Mesothelial cell of epicardium (in vitro differentiated cells): ENCODE measurements at regions not wholly inside any gene's neighbourhood (a gene's known extent, or its start where the extent isn't known, plus 50 kb on each side); places are given as distances from the start of the nearest gene placed in this dataset.
"Not testable (repeated sequence)": the region's sequence is repeated elsewhere in the genome, so short reads cannot be mapped to it uniquely, and the experiment has no call there.

ENCODE experiments used
- DNase-seq, 2 experiments: peaks; one replicate each; pipeline ENCODE4 v3.0.0; 2021; ENCODE audit warnings: low spot score in 2 of 2; ENCODE audit not compliant: unreplicated experiment in 2 of 2
- H3K27ac Mint-ChIP-seq: 2 replicates; pipeline ENCODE4 v1.8.0; 2021; ENCODE audit warnings: mixed read lengths
- H3K27me3 Mint-ChIP-seq: 2 replicates; pipeline ENCODE4 v1.8.0; 2021; ENCODE audit warnings: low read depth, mixed read lengths
- H3K36me3 Mint-ChIP-seq: 2 replicates; pipeline ENCODE4 v1.8.0; 2021; ENCODE audit warnings: mixed read lengths
- H3K4me1 Mint-ChIP-seq: 2 replicates; pipeline ENCODE4 v1.8.0; 2021; ENCODE audit warnings: mixed read lengths
- H3K4me3 Mint-ChIP-seq: 2 replicates; pipeline ENCODE4 v1.8.0; 2021; ENCODE audit warnings: mild to moderate bottlenecking, moderate library complexity, mixed read lengths
- H3K9me3 Mint-ChIP-seq: 2 replicates; pipeline ENCODE4 v1.8.0; 2021; ENCODE audit warnings: mixed read lengths
- CTCF ChIP-seq: fragments of 200-600 bp; sonication (generic); IDR thresholded peaks from one replicate; pipeline ENCODE4 v1.5.0; 2021; ENCODE audit warnings: antibody characterized with exemption; ENCODE audit not compliant: unreplicated experiment

DNA sequence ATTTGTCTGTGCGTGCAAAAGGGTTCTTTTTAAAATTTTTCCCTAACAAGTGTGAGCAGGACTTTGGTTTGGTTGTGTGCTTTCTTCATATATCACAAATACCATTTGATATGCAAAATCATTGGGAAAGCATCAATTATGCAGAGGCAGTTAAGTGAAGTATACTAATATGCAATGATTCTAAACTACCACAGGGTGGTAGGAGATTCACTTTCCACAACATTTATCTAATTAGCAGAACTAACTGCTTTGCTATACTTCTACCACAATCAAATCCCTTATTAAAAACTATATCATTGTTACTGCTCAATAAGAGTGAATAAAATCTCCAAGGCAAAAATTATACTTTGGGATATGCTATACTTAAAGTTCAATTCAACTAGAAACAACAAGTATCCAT, 2738.9 kb upstream of the PCDH20 start:
- no peak overlapping the region for H3K27ac Mint-ChIP-seq
- peaks cover 4% of the 10 kb centered on the region for H3K4me1 Mint-ChIP-seq
- H3K36me3 Mint-ChIP-seq, result no peaks in the 10 kb centered on the region
- peaks cover 25% of the 10 kb centered on the region for H3K9me3 Mint-ChIP-seq
- no peak for DNase-seq
- no peak for TF ChIP-seq CTCF
- H3K27me3 Mint-ChIP-seq, result no peaks in the 10 kb centered on the region
- no peak overlapping the region for H3K4me3 Mint-ChIP-seq

GRCh38 chr13:64130600-64130999, 2715.0 kb upstream of the PCDH20 start:
- H3K27ac Mint-ChIP-seq, result no peak overlapping the region

GRCh38 chr13:64130171-64130570, 2714.5 kb upstream of the PCDH20 start:
- Mint-ChIP-seq H3K27me3 (no peaks in the 10 kb centered on the region), H3K9me3 (peaks cover 17% of the 10 kb centered on the region), H3K27ac (no peak overlapping the region), H3K4me1 (peaks cover 16% of the 10 kb centered on the region), H3K4me3 (no peak overlapping the region), H3K36me3 (peaks cover 2% of the 10 kb centered on the region)
- no peak for TF ChIP-seq CTCF
- DNase-seq, result peak in 1 of 2 experiments; percentile 25

More at GRCh38 chr13:64130600-64130999, 2715.0 kb upstream of the PCDH20 start:
- Mint-ChIP-seq H3K36me3 (peaks cover 3% of the 10 kb centered on the region), H3K9me3 (peaks cover 20% of the 10 kb centered on the region), H3K4me3 (no peak overlapping the region), H3K27me3 (no peaks in the 10 kb centered on the region), H3K4me1 (peaks cover 16% of the 10 kb centered on the region)
- DNase-seq, result peak in 1 of 2 experiments; percentile 29
- no peak for TF ChIP-seq CTCF

- DNase-seq, result no peak
- H3K9me3 Mint-ChIP-seq, result no peaks in the 10 kb centered on the region
- H3K4me3 Mint-ChIP-seq, result no peak overlapping the region
- H3K4me1 Mint-ChIP-seq, result peaks cover 16% of the 10 kb centered on the region
- H3K27ac Mint-ChIP-seq, result no peak overlapping the region
- no peak for TF ChIP-seq CTCF
- H3K27me3 Mint-ChIP-seq, result no peaks in the 10 kb centered on the region
- H3K36me3 Mint-ChIP-seq, result no peaks in the 10 kb centered on the region
Measured at GRCh38 chr13:64127856-64128255, 2712.2 kb upstream of the PCDH20 start.

DNA sequence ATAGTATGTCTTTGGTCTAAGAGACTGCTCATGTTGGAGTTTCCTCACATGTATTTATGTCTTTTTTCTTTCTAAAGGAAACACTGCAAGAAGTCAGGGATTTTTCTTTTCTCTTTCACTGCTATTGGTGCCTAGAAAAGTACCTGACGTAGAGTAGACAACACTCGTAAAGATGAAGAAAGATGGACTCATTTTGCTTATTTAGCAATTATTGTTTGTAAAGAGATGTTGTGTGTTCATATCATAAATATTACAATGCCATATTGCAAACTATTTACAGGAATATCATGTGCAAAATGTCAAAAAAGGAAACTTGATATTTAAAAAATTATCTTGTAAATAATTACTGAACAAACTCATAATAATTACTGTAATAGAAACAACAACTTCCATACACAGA, 2711.5 kb upstream of the PCDH20 start:
- no peak for TF ChIP-seq CTCF
- DNase-seq, result no peak
- peaks cover 16% of the 10 kb centered on the region for H3K4me1 Mint-ChIP-seq
- no peaks in the 10 kb centered on the region for H3K27me3 Mint-ChIP-seq
- no peak overlapping the region for H3K4me3 Mint-ChIP-seq
- no peaks in the 10 kb centered on the region for H3K36me3 Mint-ChIP-seq
- no peak overlapping the region for H3K27ac Mint-ChIP-seq
- no peaks in the 10 kb centered on the region for H3K9me3 Mint-ChIP-seq

DNA sequence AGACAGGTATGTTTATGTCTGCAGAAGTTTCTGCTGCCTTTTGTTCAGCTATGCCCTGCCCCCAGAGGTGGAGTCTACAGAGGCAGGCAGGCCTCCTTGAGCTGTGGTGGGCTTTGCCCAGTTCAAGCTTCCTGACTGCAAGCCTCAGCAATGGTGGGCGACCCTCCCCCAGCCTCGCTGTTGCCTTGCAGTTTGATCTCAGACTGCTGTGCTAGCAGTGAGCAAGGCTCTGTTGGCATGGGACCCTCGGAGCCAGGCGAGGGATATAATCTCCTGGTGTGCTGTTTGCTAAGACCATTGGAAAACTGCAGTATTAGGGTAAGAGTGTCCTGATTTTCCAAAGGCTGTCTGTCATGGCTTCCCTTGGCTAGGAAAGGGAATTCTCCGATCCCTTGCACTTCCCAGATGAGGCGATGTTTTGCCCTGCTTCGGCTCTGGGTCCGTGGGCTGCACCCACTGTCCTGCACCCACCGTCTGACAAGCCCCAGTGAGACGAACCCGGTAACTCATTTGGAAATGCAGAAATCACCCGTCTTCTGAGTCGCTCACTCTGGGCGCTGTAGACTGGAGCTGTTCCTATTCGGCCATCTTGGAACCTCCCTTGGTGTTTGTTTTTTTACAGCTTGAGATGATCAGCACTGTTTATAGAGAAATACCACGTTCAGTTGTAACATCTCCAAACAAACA, 2705.5 kb upstream of the PCDH20 start:
- H3K4me1 Mint-ChIP-seq, DNase-seq, H3K27me3 Mint-ChIP-seq, H3K27ac Mint-ChIP-seq, H3K36me3 Mint-ChIP-seq, H3K4me3 Mint-ChIP-seq: not testable (repeated sequence)
- H3K9me3 Mint-ChIP-seq, result peaks cover 30% of the 10 kb centered on the region
